ENCODE measurements at regions not wholly inside any gene's neighbourhood (a gene's known extent, or its start where the extent isn't known, plus 50 kb on each side); places are given as distances from the start of the nearest gene placed in this dataset.
"Not testable (repeated sequence)": the region's sequence is repeated elsewhere in the genome, so short reads cannot be mapped to it uniquely, and the experiment has no call there.

DNA sequence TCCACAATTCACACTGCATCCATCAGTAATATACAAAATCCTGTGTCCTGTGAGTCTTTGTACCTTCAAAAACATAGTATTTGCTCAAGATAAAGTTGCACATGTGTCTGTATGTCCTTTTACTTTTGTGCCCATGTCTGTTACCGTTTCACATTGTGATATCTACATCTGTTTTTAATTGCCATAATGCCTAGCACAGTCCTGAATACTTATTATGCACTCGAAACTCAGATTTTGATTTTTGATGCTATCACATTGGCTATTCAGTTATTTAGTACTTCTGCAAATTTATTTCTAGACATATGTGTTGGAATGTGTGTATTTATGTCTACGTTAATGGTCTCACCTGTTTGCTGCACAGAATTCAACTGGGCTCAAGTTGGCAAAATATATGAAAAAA, 452.8 kb upstream of the ZEB2 start:
- DNase-seq (ENCODE audit: low spot score): no peak

DNA sequence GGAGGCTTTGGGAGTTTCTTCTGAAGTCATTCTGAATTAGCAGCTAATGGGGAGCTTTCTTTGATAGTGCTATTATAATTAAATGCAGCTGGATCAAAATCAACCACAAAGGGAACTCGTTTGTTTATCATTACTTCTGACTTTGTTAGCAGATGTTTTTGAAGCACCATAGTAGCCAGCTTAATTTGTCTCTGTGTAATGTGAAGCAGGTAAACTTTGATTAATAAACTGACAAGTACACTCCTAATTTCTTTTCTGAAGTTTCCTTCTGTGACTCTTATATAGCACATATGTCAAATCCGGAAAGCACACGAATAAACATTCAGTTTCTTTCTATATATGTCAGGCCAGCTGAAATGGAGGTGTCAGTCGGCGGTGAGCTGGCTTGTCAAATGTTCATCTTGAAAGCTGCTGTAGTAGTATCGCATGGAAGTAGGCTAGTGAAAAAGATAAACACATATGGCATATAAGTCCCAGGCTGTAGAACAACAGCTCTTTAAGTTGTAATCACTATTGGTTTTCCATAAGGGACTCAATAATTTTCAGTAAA, 451.9 kb upstream of the ZEB2 start:
- DNase-seq (ENCODE audit: low spot score): no peak

- not testable (repeated sequence) for DNase-seq (ENCODE audit: low spot score)
Measured at GRCh38 chr2:144970410-144970809, 450.5 kb upstream of the ZEB2 start.

DNA sequence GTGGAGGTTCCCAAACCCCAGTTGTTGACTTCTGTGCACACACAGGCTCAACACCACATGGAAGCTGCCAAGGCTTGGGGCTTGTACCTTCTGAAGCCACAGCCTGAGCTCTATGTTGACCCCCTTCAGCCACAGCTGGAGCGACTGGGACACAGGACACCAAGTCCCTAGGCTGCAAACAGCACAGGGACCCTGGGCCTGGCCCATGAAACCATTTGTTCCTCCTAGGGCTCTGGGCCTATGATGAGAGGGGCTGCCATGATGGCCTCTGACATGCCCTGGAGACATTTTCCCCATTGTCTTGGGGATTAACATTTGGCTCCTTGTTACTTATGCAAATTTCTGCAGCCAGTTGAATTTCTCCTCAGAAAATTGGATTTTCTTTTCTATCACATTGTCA, 449.6 kb upstream of the ZEB2 start:
- DNase-seq (ENCODE audit: low spot score): not testable (repeated sequence)

- no peak for DNase-seq (ENCODE audit: low spot score)
Measured at GRCh38 chr2:144967961-144968360, 448.0 kb upstream of the ZEB2 start.

GRCh38 chr2:144965172-144965571, 445.3 kb upstream of the ZEB2 start:
- DNase-seq (ENCODE audit: low spot score): no peak

- DNase-seq (ENCODE audit: low spot score): no peak
Measured at GRCh38 chr2:144963031-144963430, 443.1 kb upstream of the ZEB2 start.

DNA sequence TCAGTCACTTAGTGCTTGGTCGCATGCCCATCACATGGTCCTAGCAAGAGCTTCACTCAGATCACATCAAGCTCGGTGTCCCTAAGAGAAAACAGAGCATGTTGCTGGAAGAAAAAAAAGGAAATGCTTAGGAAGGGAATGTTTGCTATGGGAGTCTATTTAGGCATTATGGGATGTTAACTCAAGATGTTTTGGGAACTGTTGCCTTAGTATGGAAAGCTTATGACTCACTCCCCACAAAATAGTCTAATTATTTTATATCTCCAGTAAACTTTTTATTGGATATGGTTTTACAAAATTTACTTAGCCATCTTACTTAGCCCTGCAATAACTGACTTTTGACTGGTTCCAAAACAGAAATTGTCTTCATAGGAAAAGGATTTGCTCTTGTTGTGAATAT, 439.5 kb upstream of the ZEB2 start:
- DNase-seq (ENCODE audit: low spot score): no peak

DNA sequence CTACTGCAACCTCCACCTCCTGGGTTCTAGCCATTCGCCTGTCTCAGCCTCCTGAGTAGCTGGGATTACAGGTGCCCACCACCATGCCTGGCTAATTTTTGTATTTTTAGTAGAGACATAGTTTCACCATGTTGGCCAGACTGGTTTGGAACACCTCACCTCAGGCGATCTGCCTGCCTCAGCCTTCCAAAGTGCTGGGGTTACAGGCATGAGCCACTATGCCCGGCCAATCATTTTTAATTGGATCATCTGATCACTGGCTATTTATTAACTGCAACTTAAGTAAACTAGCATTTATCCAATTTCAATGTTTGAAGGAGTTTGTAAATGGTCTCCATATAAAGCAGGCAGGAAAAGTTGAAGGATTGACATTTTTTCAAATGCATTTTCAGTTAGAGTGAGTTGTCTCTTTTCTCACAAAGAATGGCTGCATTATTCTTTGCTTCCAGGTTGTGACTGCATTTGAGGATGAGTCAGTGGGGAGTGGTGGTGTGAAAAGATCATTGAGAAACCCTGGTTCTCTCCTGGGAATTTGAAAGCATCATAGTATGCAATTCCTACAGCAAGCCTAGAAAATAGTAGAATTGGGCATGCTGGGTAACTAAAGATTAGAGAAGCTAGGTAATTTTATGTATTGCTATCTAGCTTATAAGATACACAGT, 431.1 kb upstream of the ZEB2 start:
- no peak for DNase-seq (ENCODE audit: low spot score)

- DNase-seq (ENCODE audit: low spot score): no peak
Measured at GRCh38 chr2:144948205-144948855, 428.4 kb upstream of the ZEB2 start.

DNA sequence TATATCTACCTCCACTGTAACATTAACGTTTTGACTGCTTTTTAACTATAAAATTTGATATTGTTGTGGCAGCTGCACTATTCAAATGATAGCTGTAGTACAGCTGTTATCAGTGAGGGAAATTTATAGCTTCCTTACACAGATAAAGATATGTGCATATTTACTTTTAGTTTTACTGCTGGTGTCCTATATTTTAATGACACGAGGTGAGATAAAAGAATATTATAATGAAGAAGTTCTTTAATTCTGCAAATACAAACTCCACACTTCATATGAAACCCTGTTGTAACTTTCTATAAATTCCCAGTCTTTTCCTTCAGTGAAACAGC, 427.8 kb upstream of the ZEB2 start:
- DNase-seq (ENCODE audit: low spot score): no peak

DNA sequence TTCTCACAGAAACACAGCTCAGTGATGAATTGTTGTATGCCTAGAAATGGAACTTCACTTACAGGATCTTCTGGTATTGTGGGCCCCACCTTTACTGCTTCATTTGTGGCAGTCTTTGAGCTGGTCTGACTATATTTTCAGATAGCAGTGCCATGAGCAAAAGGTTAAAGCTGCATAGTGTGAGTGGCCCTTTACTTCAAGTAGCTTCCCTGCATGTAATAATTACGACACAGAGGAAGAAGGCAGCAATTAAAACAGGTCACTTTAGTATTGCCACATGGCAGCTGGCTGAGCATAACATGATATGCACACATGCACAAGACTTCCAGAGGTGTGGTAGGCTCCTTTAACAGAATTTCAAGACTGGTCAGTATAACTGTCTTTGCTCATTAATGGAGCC, 426.3 kb upstream of the ZEB2 start:
- no peak for DNase-seq (ENCODE audit: low spot score)

GRCh38 chr2:144944546-144945220, 424.8 kb upstream of the ZEB2 start:
- DNase-seq (ENCODE audit: low spot score): no peak

- peak; percentile 13 for DNase-seq (ENCODE audit: low spot score)
Measured at GRCh38 chr2:144943986-144944385, 424.1 kb upstream of the ZEB2 start.

GRCh38 chr2:144943293-144943941, 423.5 kb upstream of the ZEB2 start:
- DNase-seq (ENCODE audit: low spot score): no peak

DNA sequence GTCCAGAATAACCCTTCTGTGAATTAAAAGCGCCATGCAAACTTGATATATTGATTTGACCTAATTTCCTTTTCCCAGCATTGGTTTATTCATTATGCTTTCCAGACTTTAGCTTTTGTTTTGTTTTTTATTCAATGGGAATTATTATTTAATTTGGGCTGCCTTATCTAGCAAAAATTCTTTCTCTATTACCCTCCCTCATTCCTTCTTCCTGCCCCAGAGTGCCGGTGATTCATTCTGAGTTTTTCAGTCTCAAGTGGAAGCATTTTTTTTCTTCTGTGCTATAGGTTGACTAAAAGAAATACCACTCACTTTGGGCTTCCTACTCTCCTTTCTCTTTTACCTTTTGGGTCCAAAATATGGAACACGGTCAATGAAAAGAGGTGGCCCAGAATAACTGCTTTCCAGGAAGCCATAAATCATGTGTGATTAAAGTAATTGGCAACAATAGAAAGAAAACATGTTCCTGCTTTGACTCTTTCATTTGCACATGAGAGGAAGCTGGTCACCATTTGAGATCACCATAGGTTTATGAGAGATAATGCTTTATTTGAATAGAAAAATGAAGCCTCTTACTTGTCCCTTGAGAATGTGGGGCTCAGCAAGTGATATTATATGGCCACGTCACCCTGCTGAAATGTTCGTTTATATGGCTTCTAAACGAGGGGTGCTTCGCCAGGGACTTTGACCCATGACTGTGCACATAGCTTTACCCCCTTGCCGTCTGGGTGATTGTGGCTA, 422.8 kb upstream of the ZEB2 start:
- peak; percentile 49 for DNase-seq (ENCODE audit: low spot score)

- DNase-seq (ENCODE audit: low spot score): no peak
Measured at GRCh38 chr2:144941743-144942488, 422.0 kb upstream of the ZEB2 start.

GRCh38 chr2:144939590-144939989, 419.7 kb upstream of the ZEB2 start:
- no peak for DNase-seq (ENCODE audit: low spot score)

- peak; percentile 54 for DNase-seq (ENCODE audit: low spot score)
Measured at GRCh38 chr2:144937910-144938709, 418.2 kb upstream of the ZEB2 start.

DNA sequence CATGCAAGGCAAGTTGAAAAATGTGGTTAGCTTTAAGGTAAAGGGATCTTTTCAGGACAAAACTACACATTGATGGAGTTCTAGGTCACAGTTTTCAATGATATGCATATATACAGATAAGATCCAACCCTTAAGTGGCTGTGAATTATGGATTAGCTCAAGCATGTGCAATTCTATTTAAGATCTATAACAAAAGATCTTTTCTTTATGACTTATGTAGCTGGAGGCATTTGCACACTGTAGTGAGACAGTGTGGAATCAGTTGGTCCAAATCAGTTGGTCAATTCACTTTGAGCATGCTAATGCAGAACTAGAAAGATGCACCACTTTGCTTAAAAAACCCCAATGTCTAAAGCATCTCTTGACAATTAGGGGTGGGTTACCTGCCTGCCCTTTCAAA, 417.1 kb upstream of the ZEB2 start:
- no peak for DNase-seq (ENCODE audit: low spot score)

DNA sequence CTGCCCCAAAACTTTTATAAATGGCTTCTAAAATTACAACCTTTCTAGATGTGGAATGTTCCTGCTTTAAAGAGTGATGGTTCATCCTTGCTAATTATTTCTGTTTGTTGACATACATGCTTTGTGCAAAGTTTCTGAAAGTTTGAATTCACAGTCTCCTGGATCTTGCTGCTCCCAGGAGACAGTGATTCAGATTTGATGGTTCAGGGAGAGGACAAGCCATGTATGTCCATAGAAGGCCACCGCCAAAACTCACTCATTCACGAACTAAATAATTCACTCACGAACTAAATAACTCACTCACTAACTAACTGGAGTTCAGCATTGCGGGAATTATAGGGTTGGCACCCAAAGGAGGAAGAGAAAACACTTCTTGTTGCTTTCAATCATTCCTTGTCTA, 416.5 kb upstream of the ZEB2 start:
- DNase-seq (ENCODE audit: low spot score): no peak
